CMK (cell line): ENCODE measurements at regions not wholly inside any gene's neighbourhood (a gene's known extent, or its start where the extent isn't known, plus 50 kb on each side); places are given as distances from the start of the nearest gene placed in this dataset.

ENCODE experiments used
- DNase-seq: peaks from one replicate; pipeline ENCODE4 v3.0.0-alpha.2; 2010; ENCODE audit warnings: low read depth

DNA sequence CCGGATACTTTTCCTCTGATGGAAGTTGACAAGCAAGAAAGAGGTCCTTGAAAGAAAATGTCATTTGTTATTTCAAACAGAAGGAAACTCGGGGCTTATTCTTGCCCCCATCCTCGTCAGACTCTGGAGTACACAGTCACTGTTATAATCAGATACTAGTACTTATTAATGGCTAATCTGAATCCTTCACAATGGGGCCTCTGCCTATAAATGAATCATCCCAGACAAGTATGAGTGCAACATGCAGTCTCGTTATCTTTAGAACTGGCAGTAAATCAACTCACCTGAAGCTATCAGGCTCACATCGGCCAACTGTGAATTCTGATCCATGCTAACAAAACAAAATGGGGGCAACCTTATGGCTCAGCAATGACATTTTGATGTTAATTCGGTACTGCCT lies 216.7 kb downstream of the GRIN2B start:
- DNase-seq: no peak

DNA sequence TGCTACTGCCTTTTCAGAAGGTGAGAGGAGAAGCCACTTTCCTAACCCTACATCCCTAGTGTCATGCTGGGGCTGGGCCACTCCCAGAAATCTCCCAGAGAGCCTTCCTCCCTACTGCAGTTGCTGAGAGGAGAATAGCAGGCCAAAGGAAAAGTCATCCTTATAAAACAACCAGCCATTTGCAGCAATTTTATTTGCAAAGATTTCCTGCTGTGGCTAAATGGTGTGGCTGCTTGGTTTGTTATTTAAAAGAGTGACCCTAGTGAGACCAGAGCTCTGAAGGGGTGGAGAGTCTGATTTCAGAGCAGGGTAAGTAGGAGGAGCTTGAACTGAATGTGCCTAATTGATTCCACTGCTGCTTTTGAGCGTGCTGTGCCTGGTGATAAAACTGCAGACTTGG lies 232.0 kb downstream of the GRIN2B start:
- no peak for DNase-seq

DNA sequence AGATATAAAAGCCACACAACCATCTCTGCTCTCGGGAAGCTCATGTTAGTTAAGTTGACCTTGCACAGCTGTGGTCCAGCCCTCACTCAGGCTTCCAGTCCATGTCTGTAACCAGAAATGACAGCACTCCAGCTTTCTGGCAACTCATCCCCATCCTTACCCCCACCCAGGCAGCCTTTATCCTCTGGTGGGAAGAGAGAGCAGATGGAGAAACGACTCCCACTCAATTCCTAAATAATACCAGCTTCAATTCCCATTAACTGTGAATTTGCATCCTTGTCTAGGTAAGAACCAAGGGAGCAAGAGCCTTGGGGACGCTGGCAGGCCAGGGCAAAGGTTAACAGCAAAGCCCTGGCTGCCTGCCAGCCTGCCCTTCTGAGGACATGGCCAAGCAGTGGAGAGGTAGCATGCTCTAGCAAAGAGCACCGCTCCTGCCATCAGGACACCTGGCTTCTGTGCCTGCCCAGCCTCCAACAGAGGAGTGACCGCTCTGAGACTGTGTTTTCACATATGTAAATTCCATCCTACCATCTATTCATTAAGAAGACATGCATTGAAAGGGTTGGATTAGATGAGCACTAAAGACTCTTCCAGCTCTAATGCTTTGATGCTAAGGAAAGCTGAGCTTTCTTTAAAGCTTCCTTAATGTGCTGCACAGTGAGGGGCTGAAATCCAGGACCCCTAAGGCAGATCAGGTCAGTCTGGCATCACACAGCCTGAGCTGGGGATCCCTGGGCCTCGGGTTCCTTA lies 236.1 kb downstream of the GRIN2B start:
- DNase-seq: no peak

DNA sequence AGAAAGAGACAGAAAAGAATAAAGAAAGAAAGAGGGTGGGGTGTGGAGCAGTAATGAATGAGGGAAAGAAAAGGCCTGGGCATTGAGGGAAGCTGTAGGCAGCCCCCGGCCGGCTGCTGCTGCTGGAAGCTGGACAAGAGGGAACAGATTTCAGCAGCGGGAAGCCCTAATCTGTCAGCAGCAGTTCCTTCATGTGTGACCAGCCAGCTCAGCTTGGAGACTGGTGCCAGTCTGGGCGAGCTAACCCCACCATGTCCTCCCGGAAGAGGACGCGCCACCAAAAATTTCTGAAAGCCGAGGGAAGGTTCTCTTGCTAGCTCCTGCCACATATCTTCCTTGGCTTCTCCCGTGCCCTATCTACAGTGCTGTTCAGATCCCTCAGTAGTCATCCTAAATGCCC lies 236.8 kb downstream of the GRIN2B start:
- DNase-seq: no peak

DNA sequence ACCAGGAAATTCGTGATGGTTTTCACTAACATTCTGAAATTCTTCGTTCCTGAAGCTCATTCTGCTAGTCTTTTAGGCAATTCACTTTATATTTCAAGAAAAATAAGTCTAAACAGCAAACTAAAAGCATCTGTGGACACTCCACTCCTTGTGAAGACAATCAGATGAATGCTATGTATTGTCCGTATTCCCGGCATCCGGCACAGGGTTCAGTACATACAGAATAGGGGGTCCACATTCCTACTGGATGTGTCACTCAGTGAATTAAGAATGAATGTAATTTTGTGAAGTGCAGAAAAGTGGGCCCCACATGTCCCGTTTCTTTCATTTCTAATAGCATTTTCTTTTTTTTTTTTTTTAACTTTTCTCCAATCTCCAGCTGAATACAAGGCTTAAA lies 241.3 kb downstream of the GRIN2B start:
- DNase-seq: no peak

DNA sequence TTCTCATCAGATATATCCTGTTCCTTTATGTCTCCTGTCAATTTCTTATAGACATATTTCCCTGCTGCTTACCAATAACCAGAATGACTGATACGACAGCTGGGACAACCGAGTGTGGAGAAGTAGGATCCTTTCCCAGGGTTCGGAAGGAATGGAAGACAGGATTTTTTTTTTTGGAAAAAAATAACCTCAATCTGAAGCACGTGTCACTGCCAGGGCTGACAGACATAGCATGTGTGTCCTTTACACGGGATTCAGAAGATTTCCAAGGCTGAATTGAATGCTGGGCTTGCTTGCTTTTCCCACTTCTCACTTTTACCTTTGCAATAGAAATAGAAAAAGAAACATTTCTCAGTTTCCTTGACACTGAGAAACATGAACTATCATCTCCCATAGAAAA lies 245.7 kb downstream of the GRIN2B start:
- DNase-seq: no peak

DNA sequence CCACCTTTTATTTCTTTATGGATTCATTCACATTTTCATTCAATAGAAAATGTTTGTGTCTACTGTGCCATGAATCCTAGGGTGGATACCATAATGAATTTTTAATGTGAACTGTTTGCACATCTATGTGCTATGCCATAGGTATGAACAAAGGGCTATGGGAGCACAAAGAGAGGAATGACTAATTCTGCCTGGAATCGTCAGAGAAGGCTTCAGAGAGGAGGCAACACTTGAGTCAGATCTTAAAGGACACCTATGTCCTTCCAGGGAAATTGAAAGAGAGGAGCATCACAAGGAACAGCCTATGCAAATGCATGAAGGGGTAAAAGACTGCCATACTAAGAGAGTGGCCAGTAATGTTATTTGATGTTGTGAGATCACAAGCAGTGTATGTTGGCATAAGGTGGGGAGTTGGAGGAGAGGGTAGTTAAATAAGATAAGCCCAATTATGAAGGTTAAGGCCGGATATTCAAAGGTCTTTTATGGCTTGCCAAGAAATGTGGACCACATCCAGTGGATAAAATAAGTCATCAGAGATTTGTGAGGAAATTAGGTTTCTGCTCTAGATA lies 246.7 kb downstream of the GRIN2B start:
- no peak for DNase-seq

DNA sequence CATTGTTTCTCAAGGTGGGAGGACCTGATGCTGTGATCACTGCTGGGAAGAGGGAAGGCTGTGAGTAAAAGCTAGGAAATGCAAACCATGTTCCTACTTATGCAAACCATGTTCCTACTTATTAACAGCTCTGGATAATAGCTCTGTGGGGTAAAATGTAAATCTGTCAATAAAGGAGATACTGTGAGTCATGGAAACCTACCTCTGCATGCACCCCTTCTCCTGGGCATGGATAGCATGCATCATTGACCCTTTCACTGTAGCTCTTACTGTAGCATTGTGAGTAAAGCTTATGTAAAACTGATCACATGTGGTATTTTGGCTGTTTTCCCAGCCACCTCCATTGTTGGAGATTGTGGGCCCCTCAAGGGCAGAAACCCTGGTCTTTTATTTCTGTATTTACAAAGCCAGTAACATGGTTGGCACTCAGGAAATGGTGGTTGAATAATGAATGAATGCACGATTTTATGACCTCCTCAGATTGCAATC lies 253.7 kb downstream of the GRIN2B start:
- DNase-seq: no peak

DNA sequence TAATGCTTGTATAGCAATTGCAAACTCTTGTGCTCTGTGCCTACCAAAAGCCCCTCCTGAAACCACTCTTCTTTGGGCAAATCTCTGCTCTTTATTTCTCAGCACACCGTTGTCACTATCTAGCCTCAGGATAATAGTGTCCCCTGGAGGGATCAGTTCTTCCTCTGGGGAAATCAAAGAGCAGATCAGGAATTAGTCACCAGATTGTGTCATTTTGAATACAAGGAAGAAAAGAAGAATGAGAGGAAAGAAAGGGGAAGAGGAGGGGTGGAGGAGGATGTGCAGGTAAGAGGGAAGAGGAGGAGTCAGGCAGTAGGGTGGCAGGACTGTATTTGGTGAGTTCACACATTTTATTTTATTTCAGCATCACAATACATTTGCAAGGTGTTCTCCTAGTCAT lies 256.4 kb downstream of the GRIN2B start:
- DNase-seq: no peak

DNA sequence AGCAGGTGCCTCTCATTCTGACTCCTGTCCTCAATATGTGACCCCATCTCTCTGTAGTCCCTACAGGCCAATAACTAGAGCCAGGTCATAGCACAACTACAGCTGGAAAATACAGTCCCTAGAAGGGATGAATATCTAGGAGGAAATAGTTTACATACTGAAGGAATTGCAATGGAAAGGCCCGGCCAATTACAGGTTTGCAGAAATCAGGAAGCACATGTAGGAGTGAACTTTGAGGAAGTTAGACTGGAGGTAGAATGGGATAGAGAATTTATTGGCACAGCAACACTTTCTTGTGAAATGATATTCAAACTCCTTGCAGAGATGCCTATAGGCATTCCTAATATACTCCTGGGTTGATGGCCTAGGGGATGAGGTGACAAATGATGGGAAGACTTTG lies 257.3 kb downstream of the GRIN2B start:
- no peak for DNase-seq

DNA sequence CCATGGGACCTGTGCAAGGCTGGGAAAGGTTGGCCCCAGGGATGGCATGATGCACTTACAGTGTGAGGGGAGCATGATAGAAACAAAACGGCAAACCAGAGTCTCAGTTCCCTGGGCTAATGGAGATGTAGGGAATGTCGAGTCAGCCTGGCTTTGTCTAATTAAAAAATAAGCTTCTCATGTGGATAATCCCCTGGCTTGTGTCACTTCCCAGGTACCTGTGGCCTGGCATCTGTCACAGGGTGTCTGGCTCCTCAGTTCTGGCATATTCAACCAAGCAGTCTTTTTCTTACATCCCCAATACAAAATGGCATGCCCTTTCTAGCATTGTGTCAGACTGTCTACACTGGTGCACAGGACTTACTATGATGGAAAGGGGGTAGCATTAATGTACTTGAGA lies 261.4 kb downstream of the GRIN2B start:
- DNase-seq: no peak

DNA sequence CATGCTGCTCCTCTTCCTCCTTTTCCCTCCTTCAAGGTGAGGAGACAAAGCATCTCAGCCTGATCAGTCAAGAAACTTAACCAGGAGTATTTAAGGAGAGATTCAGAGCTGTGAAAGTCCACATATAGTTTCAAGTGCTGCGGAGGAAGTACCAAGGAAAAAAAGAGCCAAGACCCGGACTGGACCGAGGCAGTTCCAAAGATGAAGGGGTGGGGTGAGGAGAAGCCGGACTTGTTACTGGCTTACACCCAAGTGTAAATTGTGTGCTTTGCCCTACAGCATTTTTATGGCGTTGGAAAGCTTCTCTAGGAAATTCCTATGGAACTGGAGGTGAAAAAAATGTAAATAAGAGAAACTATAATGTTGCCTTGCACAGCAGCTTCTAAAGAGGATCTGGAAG lies 263.1 kb downstream of the GRIN2B start:
- DNase-seq: no peak

DNA sequence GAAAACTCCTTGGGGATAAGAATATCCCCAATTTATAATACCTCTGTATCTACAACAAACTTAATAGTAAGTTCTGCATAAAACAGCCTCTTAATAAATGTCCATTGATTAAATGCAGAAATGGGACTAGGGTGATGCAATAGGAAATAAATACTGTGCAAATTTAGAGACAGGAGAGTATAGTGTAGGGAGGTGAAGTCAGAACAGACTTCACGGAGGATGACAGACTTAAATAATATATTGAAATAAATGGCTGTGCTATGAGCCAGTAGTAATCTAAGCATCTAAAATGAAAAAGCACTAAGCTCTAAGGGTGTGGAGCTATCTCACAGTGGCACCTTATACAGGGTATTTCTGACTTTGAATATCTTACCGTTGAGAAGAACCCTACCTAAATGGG lies 265.3 kb downstream of the GRIN2B start:
- no peak for DNase-seq

DNA sequence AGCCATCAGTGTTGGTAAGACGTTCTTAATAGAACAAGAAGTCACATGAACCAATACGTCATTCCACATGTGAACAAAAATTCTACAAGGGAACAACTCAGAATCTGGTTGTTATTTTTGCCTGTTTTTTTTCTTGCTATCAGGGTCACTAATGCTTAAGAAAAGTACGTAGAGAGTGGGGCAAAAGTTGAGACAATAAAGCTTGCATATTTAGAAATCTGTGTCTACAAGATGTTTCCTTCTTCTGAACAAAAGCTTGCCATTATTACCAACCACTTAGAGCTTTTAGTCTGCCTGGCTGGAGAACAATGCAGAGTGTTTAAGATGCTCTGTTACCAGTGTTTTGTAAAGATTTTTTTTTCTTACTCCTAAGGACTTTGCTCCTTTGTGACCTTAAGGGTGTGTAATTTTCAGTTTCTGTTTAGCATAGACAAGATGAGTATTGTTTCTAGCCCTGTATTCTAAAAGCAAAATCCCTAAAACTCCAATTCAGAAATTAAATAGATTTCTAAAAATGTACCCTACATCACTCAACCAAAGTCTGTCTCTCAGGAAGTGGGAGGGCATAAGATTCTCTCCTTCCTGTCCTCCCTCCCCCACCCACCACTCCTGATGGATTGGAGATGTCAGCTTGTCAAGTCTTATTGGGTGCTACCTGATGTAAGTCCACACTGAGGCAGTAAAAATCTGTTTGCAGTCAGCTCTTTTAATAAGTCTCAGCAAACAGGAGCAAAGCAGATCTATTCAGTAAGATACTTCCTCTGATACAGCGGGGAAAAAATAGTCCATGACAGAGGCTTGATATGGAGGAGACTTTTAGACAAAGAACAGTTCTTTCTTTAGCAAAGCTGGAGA lies 267.6 kb downstream of the GRIN2B start:
- DNase-seq: no peak

DNA sequence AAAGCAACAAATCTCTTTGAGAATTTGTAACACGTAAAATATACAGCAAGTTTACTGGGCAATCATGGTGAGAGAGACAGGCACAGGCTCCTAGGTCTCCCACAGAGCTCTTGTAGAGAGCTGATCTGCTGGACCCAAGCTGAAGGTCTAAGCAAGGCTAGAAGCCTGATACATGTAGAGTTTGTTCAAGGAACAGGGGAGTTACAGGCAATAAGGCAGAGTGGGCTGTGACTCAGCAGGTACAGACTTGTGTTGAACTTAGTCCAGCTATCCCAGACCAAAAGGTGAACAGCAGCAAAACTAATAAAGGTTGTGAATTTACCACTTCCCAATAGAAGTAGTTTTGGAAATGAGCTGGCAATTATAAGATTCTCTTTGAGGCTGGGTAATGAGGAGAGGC lies 273.6 kb downstream of the GRIN2B start:
- no peak for DNase-seq

DNA sequence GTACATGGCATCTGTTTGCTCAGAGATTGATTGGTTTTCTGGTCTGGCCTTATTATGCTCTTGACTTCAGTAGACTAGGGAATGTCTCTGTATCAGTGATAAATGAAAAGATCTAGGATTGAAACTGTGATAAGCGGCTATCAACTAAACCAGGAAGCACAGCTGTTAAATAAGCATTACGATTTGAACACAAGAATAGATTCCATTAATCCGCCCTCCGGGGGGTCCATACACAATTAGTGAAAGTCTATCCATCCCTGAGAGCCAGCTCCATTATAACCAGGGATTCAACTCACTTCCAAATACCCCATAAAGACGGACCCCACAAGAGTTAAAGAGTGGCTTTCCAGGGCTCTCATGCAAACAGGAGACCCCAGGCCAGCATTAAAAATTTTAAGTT lies 279.0 kb downstream of the GRIN2B start:
- DNase-seq: no peak

DNA sequence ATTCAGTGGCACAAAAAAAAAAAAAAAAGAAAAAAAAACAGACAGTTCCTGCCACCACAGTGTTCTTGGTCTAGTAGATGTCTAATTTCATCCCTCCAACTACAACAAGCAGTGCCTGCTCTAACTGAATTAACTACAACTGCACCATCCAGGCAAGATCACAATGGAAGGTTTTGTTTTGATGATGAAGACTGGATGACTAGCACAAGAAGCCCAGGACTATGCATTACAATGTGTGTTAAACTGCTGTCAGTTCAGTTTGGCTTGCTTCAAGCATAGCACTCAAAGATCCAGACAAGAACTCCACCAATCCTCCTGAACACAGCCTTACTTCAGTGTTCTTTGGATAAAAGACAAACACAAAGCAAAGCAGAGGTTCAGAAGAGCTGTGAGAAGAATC lies 279.9 kb downstream of the GRIN2B start:
- no peak for DNase-seq

DNA sequence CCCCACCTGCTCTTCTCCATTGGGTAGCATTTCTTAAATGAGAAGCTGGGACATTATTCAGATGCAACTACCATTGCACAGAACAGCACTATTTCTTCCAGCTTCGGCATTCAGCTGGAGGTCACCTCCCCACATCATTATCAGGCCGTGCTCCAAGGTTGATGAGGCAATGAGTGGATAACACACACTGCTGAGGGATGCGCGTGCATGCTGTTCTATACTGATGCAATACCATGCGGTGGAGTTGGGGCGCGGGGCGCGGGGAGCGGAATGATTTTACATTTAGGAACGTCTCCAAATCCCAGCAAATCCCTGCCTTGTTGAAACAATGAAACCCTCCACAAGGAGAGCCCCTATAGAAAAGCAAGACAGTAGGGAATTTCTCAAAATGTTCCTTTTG lies 283.4 kb downstream of the GRIN2B start:
- DNase-seq: no peak

DNA sequence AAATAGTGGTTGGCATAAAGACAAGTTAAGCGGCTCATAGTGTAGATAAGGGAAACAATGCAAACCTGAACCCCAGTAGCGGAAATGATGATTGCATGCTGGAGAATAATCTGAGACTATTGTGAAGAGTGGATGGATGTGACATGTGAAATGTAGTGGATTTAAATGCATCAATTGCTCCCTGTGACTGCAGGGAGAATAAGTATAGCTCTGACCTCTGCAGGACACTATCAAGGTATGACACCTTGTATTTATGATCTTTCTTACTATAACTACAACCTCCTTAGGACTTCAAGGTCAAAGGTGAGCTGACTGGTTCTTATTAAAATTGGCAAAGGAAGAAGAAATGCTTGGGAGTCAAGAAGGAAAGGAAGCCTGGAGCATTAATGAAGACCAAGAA lies 285.6 kb downstream of the GRIN2B start:
- DNase-seq: no peak

DNA sequence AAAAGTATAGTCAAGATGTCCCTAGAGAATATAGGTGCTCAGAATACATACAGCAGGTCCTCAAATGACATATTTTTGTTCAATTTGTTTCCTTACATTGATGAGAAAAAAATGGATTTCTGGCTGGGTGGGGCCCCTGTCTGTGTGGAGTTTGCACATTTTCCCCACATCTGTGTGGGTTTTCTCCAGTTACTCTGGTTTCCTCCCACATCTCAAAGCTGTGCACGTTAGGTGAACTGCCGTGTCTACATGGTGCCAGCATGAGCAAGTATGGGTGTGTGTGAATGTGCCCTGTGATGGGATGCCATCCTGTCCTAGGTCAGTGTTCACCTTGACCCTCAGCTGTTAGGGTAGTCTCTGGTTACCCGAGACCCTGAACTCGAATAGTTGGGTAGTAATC lies 289.1 kb downstream of the GRIN2B start:
- DNase-seq: no peak

DNA sequence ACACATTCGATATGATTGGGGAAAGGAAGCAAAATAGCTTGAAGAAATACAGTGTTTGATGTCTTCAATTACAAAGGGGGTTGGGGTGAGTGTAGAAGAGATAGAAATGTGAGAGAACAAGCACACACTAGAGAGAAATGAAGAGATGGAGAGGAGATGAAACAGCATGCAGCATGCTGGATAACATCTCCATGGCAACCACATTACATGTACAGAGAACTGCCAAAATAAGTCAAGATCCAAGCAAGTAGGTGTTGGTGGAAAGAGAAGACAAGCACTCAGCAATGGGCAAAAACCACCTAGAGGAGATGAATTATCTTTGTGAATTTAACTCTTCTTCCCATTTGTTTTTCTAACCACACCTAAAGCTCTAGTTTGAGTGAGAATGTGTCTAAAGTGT lies 289.8 kb downstream of the GRIN2B start:
- DNase-seq: no peak

DNA sequence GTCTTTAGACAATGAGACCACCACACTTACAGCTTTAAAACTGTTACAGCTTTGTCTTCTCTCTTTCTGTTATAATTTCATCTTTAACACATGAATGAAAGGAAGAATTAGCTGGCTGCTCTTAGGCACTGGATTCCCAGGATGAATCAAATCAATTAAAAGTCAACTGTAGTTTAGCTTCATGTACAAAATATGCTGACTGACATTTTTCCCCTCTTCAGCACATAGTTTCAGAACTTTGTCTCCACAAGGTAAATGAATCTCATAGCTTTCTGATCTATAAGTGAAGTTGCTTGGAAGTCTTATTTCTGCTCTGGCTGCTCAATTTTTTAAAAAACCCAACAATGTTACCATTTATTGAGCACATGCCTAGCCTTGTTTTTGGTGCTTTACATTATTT lies 293.8 kb downstream of the GRIN2B start:
- DNase-seq: no peak

DNA sequence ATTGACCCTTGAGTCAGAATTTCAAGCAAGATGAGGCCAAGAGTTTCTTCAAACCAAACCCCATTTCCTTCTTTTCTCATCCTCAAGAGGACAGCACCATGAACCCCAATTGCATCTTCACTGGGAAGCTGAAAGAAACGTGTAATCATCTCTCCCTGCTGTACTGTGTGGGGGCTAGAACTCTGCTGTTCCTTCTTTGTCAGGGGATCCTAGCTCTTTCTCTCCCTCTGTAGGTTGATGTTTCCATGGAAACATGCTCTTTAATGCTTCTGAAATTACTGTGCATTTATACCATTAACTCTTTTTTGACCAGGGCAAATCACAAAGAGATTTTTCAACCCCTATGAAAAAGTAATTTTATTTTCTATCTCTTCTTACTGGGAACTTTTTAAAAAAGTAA lies 295.1 kb downstream of the GRIN2B start:
- DNase-seq: no peak
